ENCODE measurements at regions not wholly inside any gene's neighbourhood (a gene's known extent, or its start where the extent isn't known, plus 50 kb on each side); places are given as distances from the start of the nearest gene placed in this dataset.
"Not testable (repeated sequence)": the region's sequence is repeated elsewhere in the genome, so short reads cannot be mapped to it uniquely, and the experiment has no call there.

DNA sequence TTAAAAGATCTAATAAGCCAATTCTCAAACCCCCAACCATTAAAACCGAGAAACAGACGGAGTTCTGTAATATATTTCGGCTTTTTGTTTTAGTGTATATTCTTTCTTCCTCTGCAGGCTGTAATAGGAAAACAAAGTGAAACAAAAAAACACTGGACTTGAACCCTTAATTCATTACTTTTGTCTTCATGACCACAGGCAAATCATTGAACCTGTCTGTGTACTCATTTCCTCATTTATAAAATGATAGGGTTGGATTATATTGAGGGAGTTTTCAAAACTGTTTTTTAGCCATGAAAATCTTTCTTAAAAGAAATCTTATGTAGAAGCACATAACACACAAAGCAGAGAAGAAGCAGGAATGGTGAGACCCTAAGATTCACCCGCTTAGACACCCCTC lies 278.8 kb downstream of the CD83 start:
- no peak for DNase-seq
- no peak for ATAC-seq
- intact Hi-C loops (cut with DNase I), result no loop called here

DNA sequence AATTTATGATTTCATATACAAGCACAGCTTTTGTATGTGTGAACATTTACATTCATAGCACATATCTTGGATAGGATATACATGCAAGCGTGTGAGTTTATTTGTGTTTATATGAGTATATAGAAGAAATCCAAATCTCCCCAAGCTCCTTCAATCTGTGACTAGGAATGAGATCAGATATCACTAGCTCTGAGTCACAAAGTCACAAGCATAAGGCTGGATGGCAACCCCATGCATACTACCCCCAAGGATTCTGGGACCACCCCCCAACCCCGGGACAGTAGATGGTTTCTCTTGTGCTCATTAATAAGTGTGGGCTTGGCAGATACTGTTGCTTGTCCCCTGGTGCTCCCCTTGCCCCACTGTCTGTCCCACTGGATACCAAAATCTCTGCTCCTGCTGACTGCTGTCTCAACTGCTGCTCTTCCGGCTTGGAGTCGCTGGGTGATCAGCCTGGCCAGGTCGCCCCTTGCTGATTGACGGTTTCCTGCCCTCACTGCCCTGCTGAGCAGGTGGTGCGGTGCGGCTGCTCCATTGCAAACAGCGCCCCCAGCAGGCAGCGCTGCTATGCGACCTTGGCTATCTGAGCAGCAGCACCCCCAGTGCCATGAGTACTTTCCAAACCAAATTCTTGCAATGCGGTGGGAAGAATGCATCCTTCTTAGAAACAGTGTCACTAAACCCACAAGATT lies 279.4 kb downstream of the CD83 start:
- ATAC-seq, result no peak
- intact Hi-C loops (cut with DNase I), result no loop called here
- no peak for DNase-seq

DNA sequence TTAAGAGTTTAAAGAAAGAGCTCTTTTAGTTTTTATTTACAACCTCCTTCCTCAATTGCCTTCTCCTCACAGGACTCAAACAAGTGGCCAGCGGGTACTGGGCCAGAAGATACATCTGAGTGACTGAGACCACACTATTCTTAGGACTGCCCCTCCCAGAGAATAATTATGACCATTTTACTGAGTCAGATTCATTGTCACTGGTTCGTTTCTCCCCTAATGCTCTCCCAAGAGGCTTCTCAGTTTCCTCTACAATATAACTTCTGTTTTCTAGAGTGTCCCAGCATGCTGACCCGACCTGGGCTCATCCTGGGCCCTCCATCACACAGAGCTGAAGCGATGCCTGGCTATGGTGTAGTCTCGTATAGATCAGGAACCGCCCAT lies 279.9 kb downstream of the CD83 start:
- intact Hi-C loops (cut with DNase I), result no loop called here
- DNase-seq (no peak), ATAC-seq (no peak)

DNA sequence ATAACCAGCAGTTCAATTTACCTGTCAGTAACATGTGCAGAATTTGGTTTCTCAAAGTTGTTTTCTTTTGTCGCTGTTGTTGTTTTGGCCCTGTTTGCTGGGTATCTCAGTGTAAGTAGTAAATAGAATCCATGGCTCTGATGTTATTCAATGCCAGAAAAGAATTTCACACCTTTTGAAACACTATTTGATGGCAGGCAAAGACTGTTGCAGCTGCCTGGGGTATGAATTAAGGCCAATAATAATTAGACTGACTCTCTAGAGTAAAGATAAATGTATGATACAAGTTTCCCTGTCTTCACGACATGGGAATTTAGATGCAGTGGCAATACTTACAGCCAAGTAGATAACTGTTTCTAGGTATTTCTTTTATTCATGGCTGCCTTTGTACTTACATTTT lies 281.4 kb downstream of the CD83 start:
- DNase-seq (no peak), ATAC-seq (no peak)
- intact Hi-C loops (cut with DNase I), result loop anchor here in 1 of 2 donors (2.0 kb wide), 1 partner anchor 54 kb away; no protein-coding TSS in a partner anchor

DNA sequence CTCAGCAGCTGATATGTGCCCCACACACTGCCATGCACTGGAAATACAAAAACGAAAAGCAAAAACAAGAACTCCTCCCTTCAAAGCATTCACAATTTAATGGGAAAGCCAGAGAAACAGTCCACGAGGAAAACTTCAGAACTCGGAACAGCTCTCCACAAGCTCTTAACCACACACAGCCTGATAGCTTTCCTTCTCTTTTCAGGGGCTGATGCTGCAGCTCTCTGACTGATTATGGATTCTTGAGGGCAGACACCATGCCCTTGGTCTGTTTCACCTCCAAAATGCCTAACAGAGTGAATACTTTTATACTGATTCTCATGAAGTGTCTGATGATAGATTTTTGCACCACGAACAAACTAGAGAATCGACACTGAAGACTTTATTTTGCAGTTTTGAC lies 282.1 kb downstream of the CD83 start:
- DNase-seq (no peak), ATAC-seq (no peak)
- intact Hi-C loops (cut with DNase I), result loop anchor here in 1 of 2 donors (2.0 kb wide), 1 partner anchor 53 kb away; no protein-coding TSS in a partner anchor

DNA sequence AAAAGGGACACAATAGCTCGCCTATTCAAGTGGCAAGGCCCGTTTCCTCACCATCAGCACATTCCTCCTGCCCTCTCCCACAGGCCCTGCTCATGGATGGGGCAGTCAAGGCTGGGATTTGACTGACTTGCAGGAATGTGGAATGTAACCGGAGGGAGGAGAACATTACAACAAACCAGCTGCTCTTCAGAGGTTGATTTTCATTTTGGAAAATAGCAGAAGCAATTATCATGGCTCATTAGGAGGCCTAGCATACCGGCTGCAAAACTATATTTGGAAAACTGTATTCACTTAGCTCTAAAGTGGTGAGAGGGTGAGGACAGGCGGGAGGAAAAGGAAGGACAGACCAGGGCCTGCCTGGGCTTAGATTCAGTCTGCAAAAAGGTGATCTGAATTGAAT lies 283.7 kb downstream of the CD83 start:
- ATAC-seq, result peak; percentile 48 to 72
- no peak for DNase-seq
- intact Hi-C loops (cut with DNase I), result no loop called here

DNA sequence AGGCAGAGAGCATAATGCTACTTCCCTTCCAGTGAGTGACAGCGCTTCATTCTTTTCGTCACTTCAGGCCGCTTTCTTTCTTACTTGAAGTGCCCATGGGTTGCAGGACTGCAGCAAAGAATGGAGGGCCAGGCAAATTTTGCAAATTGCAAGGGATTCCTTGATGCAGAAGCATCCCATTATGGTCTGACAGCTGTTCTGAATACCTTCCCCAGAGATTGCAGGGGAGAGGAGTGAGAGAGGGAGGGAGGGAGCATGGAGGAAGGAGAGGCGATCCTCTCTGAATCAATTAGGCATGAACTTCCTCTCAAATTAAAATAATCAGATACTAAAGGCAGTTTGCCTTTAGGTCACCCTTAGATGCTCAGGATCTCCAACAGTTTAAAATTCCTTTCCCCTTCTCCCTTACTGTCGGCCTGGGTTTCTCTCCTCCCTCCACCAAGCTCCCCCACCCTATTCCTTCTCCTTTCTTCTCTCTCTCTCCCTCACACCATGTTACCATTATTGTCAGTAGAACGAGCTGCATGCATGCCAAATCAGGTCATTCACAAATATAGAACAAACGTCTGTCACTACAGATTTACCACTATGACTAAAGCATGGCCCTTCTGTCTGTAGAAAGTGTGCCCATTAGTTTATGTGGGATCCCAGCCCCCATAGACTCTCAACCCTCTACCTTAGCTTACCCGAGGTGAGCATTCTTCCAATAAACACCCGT lies 289.2 kb downstream of the CD83 start:
- DNase-seq, result no peak
- peak; percentile 65 to 82 for ATAC-seq

DNA sequence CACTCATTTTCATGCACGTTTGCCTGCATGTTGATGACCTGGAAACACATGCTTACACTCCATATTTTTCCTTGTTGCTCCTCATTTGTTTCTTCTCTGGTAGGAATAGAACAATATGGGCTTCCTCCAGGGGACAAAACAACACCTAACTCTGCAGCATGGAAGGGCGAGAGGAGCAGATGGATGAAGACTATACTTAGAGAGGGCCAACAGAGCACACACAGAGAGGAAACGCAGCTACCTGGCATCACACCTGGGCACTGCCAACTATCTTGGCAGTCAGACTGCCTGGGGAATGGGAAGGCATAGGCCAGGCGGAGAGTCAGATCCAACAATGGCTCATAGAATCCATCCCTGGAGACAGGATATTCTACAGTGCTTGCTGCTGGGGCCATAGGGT lies 290.9 kb downstream of the CD83 start:
- intact Hi-C loops (cut with DNase I), result no loop called here
- DNase-seq (no peak), ATAC-seq (no peak)

More for the DNA sequence above, 289.2 kb downstream of the CD83 start:
- intact Hi-C loops (cut with DNase I), result no loop called here

DNA sequence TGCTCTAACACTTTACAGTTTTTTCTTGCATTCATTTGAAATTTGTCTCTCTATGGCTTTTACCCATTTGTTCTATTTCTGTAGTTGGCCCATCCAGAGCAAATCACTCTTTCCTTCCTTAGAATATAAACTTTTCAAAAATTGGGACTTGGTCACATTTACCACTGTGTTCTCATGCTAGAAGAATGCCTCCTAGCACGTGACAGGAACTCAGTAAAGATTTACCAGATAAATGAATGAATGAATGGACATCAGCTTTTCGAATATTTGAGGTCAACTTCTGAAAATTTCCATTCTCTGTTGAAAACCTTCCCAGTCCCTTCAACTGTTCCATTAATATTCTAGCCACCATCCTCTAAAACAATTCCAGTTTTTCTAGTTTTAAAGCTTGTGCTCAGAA lies 294.5 kb downstream of the CD83 start:
- intact Hi-C loops (cut with DNase I), result no loop called here
- DNase-seq, result no peak
- no peak for ATAC-seq

DNA sequence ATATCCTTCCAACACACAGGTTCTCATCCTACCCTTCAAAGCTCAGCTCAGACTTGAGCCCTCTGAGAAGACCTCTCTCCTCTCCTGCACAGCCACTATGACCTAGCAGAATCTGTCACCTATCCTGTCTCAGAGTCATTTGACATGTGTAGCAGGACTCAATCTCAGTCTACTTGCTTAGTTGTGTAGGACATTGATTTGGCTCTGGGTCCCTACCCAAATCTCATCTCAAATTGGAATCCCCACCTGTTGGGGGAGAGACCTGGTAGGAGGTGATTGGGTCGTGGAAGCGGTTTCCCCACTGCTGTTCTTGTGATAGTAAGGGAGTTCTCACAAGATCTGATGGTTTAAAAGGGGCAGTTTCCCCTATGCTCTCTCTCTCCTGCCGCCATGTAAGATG lies 297.9 kb downstream of the CD83 start:
- intact Hi-C loops (cut with DNase I), result no loop called here
- DNase-seq (no peak), ATAC-seq (no peak)

DNA sequence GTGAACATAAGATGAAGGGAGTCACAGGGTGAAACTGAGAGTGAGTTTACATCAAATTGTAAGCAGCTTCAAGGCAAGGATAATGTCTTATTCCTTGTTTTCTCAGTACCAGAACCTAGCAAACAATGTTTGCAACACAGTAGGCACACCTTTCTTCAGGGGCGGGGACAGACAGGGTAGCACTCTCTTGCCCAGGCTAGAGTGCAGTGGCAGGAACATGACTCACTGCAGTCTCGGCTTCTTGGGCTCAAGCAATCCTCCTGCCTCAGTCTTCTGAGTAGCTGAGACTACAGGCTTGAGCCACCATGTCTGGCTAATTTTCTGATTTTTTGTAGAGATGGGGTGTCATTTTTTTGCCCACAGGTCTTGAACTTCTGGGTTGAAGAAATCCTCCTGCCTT lies 299.8 kb downstream of the CD83 start:
- intact Hi-C loops (cut with DNase I), result no loop called here
- ATAC-seq (no peak), DNase-seq (no peak)

DNA sequence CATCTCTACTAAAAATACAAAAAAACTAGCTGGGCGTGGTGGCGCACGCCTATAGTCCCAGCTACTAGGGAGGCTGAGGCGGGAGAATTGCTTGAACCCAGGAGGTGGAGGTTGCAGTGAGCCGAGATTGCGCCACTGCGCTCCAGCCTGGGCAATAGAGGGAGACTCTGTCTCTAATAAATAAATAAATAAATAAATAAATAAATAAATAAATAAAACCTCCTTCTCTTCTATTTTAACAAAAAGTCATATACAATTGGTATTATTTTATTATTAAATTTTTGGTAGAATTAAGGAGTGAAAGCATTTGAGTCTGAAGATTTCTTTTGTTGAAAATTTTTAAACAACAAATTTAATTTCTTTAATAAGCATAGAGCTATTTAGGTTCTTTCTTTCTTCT lies 301.7 kb downstream of the CD83 start:
- intact Hi-C loops (cut with DNase I); ATAC-seq; DNase-seq: not testable (repeated sequence)

DNA sequence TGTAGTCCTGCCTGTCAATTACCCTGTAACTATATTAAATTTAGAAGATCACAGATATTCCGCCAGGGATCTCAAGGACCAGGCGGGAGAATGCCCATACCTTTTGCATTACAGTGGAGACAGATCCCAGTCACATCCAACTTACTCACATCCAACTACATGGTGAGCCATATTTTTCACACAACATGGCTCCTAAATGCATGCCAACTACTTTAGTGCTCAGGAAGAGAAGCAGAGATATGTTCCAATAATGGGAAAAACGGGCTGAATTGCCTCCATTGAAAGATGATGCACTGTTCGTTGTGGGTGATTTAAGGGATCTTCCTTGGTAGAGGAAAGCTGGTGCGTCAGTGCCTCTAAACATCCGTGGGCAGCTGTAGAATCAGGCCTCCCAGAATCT lies 304.5 kb downstream of the CD83 start:
- ATAC-seq (no peak), DNase-seq (no peak)
- intact Hi-C loops (cut with DNase I), result no loop called here

DNA sequence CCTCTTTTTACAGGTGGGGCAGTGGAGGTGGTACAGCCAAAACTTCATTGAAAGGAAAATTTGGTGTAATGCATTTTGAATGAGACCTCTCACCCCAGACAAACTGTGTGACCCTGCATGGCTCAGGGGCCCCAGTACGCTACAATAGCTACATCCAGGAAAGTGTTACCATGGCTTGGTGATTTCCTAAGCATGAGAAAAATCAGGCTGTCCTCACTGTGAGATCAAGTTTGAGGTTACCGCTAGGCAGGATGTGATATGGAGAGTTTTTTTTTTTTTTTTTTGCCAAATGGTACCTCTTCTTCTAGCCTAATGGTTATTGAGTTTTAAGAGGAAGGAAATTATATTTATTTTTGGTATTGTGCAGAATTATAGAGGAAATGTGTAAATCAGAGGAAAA lies 305.3 kb downstream of the CD83 start:
- intact Hi-C loops (cut with DNase I), result no loop called here
- ATAC-seq (no peak), DNase-seq (no peak)

DNA sequence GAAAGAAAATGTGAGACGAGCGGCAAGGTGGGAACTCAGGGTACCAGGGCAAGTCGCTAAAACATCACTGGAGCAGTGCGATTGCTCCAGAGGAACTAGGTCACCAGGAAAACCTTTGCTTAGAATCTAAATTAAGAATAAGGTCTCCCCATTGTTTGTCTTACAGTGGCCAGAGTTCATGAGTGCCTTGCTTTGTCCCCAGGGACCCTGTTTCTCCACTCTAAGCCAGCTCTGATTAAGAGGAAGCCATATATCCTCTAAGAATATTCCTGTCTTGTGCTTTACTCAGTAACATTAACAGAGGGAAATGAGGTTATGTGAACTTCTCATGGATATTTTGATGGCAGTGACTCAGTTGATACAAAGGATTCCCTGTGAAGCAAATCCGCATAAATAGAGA lies 305.8 kb downstream of the CD83 start:
- intact Hi-C loops (cut with DNase I), result no loop called here
- DNase-seq, result no peak
- ATAC-seq, result peak; percentile 77 to 89

DNA sequence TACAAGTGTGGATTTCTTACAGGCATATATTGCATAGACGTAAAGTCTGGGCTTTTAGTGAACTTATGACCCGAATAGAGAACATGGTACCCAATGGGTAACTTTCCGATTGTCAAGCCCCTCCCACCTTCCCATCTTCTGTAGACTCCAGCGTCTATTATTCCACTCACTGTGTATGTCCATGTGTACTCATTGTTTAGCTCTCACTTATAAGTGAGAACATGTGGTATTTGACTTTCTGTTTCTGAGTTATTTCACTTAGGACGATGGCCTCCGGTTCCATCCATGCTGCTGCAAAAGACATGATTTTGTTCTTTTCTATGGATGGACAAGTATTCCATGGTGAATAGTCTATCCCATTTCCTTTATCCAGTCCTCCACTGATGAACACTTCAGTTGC lies 306.4 kb downstream of the CD83 start:
- intact Hi-C loops (cut with DNase I), result no loop called here
- ATAC-seq, result no peak
- DNase-seq, result no peak

DNA sequence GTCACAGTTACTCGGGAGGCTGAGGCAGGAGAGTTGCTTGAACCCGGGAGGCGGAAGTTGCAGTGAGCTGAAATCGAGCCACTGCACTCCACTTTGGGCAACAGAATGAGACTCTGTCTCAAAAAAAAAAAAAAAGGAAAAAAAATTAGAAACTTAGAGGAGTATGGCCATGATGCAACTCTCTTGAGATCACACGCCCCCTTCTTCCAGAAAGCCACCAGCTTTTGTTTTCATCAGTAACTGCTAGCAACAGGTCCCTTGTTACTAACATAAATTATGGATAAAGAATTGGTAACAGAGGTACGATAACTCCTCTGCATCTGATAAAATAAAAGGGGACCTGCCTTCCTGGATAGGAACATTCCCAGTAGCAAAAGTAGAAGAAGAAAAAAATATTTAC lies 308.2 kb downstream of the CD83 start:
- intact Hi-C loops (cut with DNase I), result no loop called here
- DNase-seq (no peak), ATAC-seq (no peak)

DNA sequence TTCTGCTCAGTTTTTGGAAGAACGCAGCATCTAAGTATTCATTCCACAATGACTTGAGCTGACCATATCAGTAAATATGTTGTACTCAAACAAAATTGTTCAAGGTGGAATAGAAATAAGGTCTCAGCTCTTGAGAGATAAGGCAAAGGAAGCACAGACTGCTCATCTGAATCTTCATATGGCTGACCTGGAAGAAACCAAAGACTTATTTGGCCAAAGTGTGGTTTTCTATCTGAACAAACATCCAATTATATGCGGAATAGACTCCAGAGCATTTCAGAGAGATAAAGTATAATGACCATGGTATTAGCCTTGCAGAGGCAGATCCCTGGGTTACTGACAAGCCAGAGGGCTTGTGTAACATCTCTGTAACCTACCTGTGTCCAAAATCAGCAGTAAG lies 308.7 kb downstream of the CD83 start:
- DNase-seq, result no peak
- intact Hi-C loops (cut with DNase I), result no loop called here
- no peak for ATAC-seq

DNA sequence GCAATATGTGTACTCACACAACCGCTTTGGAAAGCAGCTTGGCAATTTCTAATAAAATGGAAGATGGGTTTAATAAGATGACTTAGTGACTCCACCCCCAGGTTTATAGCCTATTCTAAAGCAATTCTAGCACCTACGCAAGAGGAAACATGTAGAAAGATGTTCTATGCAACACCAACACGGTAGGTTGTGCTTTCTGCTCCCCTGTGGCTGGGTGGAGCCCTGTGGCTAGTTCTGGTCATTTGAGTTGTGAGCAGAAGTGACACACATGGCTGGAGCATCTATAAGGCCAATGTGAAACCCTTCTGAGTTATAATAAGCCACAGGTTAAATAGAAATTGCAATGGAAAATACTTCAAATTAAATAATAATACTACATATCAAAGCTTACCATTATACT lies 310.7 kb downstream of the CD83 start:
- DNase-seq (no peak), ATAC-seq (no peak)
- intact Hi-C loops (cut with DNase I), result no loop called here

DNA sequence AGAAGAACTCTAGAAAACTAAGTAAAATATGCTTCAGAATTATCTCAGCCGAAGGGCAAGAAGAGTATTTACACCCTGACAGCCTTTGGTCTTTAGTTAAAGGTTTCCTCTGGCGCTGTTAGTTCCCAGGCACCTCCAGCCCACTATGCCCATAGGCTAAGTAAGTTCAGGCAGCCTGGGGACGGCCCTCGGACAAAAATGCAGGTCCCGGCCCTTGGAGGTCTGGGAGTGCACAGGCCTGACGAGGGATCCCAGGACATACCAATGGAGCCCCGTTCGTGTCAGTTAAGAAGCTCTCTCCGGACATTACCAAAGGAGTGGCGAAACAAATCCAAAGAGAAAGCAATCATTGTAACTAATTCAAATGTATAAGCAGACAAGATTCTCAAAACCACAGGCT lies 311.8 kb downstream of the CD83 start:
- intact Hi-C loops (cut with DNase I), result no loop called here
- DNase-seq, result no peak
- ATAC-seq, result peak in 1 of 2 donors; percentile 15

DNA sequence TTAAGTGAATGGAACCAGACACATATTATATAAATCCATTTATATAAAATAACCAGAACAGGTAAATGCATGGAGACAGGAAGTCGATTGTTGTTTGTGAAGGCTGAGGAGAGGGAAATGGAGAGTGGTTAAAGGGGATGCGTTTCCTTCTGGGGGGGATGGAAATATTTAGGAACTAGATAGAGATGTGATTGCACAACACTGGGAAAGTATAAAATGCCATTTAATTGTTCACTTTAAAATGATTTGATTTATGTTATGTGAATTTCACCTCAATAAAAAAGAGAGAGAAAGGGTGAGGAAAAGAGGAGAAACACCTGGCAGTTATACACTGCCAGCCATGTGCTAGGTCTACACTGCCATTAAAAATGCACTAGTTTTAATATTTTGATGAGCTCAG lies 312.6 kb downstream of the CD83 start:
- intact Hi-C loops (cut with DNase I), result loop anchor here in 1 of 2 donors (10.0 kb wide), 1 partner anchor 215 kb away; no protein-coding TSS in a partner anchor
- ATAC-seq (no peak), DNase-seq (no peak)
